ENCODE measurements at regions not wholly inside any gene's neighbourhood (a gene's known extent, or its start where the extent isn't known, plus 50 kb on each side); places are given as distances from the start of the nearest gene placed in this dataset.

- H3K4me3 ChIP-seq (ENCODE audit: low read depth, poor library complexity, severe bottlenecking) = no peak overlapping the region
- no peak for TF ChIP-seq POLR2A (IDR thresholded peaks at IDR 0.05)
- WGBS, 2 donors = 69 to 72% methylated on average over 6 of the region's 6 CpGs
Measured at GRCh38 chr3:61454006-61454585, 107.3 kb upstream of the PTPRG start.

GRCh38 chr3:61454801-61455200, 106.6 kb upstream of the PTPRG start:
- no peak for DNase-seq (ENCODE audit: low spot score in 2 of 2)
- H3K4me3 ChIP-seq (ENCODE audit: low read depth, poor library complexity, severe bottlenecking) = no peak overlapping the region
- TF ChIP-seq POLR2A (IDR thresholded peaks at IDR 0.05) (no peak), CTCF (IDR thresholded peaks at IDR 0.05) (no peak)
- 60 to 81% methylated on average over 2 of the region's 2 CpGs for WGBS, 2 donors
- intact Hi-C loops (cut with DNase I; ENCODE audit: low total_unique reads) = no loop called here

More at GRCh38 chr3:61454006-61454585, 107.3 kb upstream of the PTPRG start:
- no peak for DNase-seq (ENCODE audit: low spot score in 2 of 2)
- intact Hi-C loops (cut with DNase I; ENCODE audit: low total_unique reads) = no loop called here

GRCh38 chr3:61460636-61461035, 100.7 kb upstream of the PTPRG start:
- WGBS, 2 donors = 44 to 49% methylated on average over 2 of the region's 2 CpGs
- no peak overlapping the region for H3K4me3 ChIP-seq (ENCODE audit: low read depth, poor library complexity, severe bottlenecking)
- DNase-seq (ENCODE audit: low spot score in 2 of 2) = no peak
- no peak for TF ChIP-seq CTCF (IDR thresholded peaks at IDR 0.05)
- TF ChIP-seq POLR2A (IDR thresholded peaks at IDR 0.05) = no peak
- intact Hi-C loops (cut with DNase I; ENCODE audit: low total_unique reads) = no loop called here

GRCh38 chr3:61463191-61463590, 98.2 kb upstream of the PTPRG start:
- H3K4me3 ChIP-seq (ENCODE audit: low read depth, poor library complexity, severe bottlenecking) = no peak overlapping the region
- WGBS, 2 donors = 0 to 12% methylated on average over 1 of the region's 1 CpG
- intact Hi-C loops (cut with DNase I; ENCODE audit: low total_unique reads) = no loop called here
- no peak for DNase-seq (ENCODE audit: low spot score in 2 of 2)
- TF ChIP-seq POLR2A (IDR thresholded peaks at IDR 0.05) (no peak), CTCF (IDR thresholded peaks at IDR 0.05) (no peak)

- intact Hi-C loops (cut with DNase I; ENCODE audit: low total_unique reads) = no loop called here
- WGBS, 2 donors = 66 to 67% methylated on average over 9 of the region's 9 CpGs
- TF ChIP-seq POLR2A (IDR thresholded peaks at IDR 0.05) = no peak
- no peak for DNase-seq (ENCODE audit: low spot score in 2 of 2)
- H3K4me3 ChIP-seq (ENCODE audit: low read depth, poor library complexity, severe bottlenecking) = no peak overlapping the region
Measured at GRCh38 chr3:61464518-61465140, 96.7 kb upstream of the PTPRG start.

GRCh38 chr3:61466357-61466756, 95.0 kb upstream of the PTPRG start:
- intact Hi-C loops (cut with DNase I; ENCODE audit: low total_unique reads) = no loop called here
- TF ChIP-seq POLR2A (IDR thresholded peaks at IDR 0.05) (no peak), CTCF (IDR thresholded peaks at IDR 0.05) (no peak)

GRCh38 chr3:61483997-61484396, 77.4 kb upstream of the PTPRG start:
- WGBS, 2 donors = 81 to 96% methylated on average over 4 of the region's 4 CpGs
- no peak for TF ChIP-seq POLR2A (IDR thresholded peaks at IDR 0.05)
- TF ChIP-seq CTCF (IDR thresholded peaks at IDR 0.05) = no peak
- DNase-seq (ENCODE audit: low spot score in 2 of 2) = no peak
- no peak overlapping the region for H3K4me3 ChIP-seq (ENCODE audit: low read depth, poor library complexity, severe bottlenecking)
- intact Hi-C loops (cut with DNase I; ENCODE audit: low total_unique reads) = no loop called here

More at GRCh38 chr3:61466357-61466756, 95.0 kb upstream of the PTPRG start:
- 68 to 74% methylated on average over 3 of the region's 3 CpGs for WGBS, 2 donors
- H3K4me3 ChIP-seq (ENCODE audit: low read depth, poor library complexity, severe bottlenecking) = no peak overlapping the region
- DNase-seq (ENCODE audit: low spot score in 2 of 2) = no peak

All from lower leg skin (tissue), 4 donors.